ENCODE measurements at regions not wholly inside any gene's neighbourhood (a gene's known extent, or its start where the extent isn't known, plus 50 kb on each side); places are given as distances from the start of the nearest gene placed in this dataset.

GRCh38 chr7:85474234-85474633 is 287.4 kb upstream of the SEMA3D start:
- Histone ChIP-seq H3K36me3 (replicated peaks) (no peaks in the 10 kb centered on the region), H3K27me3 (replicated peaks) (no peaks in the 10 kb centered on the region), H3K4me3 (ENCODE audit: low read depth, low read length) (no peak overlapping the region), H3K27ac (no peak overlapping the region)
- TF ChIP-seq, protein P1, sequence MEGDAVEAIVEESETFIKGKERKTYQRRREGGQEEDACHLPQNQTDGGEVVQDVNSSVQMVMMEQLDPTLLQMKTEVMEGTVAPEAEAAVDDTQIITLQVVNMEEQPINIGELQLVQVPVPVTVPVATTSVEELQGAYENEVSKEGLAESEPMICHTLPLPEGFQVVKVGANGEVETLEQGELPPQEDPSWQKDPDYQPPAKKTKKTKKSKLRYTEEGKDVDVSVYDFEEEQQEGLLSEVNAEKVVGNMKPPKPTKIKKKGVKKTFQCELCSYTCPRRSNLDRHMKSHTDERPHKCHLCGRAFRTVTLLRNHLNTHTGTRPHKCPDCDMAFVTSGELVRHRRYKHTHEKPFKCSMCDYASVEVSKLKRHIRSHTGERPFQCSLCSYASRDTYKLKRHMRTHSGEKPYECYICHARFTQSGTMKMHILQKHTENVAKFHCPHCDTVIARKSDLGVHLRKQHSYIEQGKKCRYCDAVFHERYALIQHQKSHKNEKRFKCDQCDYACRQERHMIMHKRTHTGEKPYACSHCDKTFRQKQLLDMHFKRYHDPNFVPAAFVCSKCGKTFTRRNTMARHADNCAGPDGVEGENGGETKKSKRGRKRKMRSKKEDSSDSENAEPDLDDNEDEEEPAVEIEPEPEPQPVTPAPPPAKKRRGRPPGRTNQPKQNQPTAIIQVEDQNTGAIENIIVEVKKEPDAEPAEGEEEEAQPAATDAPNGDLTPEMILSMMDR (IDR thresholded peaks at IDR 0.05; ENCODE audit: low read depth, low read length, missing control alignments) = no peak
- DNase-seq = peak; percentile 33
- in situ Hi-C loops (cut with HindIII; ENCODE audit: low pct_ligation_motif_present, low sequenced_read_pairs) = no loop called here

GRCh38 chr7:85471740-85472139 is 284.9 kb upstream of the SEMA3D start:
- H3K4me3 ChIP-seq (ENCODE audit: low read depth, low read length) = no peak overlapping the region
- TF ChIP-seq, protein P1 (IDR thresholded peaks at IDR 0.05; ENCODE audit: low read depth, low read length, missing control alignments) = no peak
- peak; percentile 43 for DNase-seq

GRCh38 chr7:85471307-85471706 is 284.5 kb upstream of the SEMA3D start:
- Histone ChIP-seq H3K27ac (no peak overlapping the region), H3K36me3 (replicated peaks) (no peaks in the 10 kb centered on the region), H3K4me3 (ENCODE audit: low read depth, low read length) (no peak overlapping the region), H3K27me3 (replicated peaks) (no peaks in the 10 kb centered on the region)
- TF ChIP-seq, protein P1 (IDR thresholded peaks at IDR 0.05; ENCODE audit: low read depth, low read length, missing control alignments) = no peak
- in situ Hi-C loops (cut with HindIII; ENCODE audit: low pct_ligation_motif_present, low sequenced_read_pairs) = no loop called here
- no peak for DNase-seq

More at GRCh38 chr7:85471740-85472139, 284.9 kb upstream of the SEMA3D start:
- Histone ChIP-seq H3K36me3 (replicated peaks) (no peaks in the 10 kb centered on the region), H3K27ac (no peak overlapping the region), H3K27me3 (replicated peaks) (no peaks in the 10 kb centered on the region)
- in situ Hi-C loops (cut with HindIII; ENCODE audit: low pct_ligation_motif_present, low sequenced_read_pairs) = no loop called here

DNA sequence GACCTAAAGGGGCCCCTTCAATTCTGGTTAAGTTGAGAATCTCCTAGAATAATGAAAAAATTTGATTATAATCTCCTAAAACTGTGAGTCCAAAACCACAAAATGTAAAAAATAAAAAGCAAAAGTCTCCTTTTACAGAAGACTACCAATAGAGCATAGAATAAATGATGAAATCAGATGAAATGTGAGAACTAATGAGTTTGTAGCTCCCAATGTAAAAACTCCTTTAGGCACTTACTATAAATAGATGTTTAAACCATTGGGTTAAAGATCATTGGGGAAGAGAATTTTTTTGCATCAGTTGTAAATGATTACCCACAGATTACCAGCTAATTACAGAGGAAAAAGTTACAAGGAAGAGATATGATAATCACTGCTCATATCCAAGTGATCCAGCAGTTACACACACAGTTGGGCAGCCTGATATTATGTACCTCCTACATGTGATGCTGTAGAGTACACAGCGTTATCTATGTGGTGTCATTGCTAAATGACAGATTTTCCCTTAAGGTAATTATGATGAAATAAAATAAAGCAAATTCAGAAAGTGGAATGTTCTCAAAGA is 282.7 kb upstream of the SEMA3D start:
- TF ChIP-seq, protein P1 (IDR thresholded peaks at IDR 0.05; ENCODE audit: low read depth, low read length, missing control alignments) = no peak
- no peak for DNase-seq
- H3K4me3 ChIP-seq (ENCODE audit: low read depth, low read length) = no peak overlapping the region
- H3K27me3 ChIP-seq (replicated peaks) = no peaks in the 10 kb centered on the region
- in situ Hi-C loops (cut with HindIII; ENCODE audit: low pct_ligation_motif_present, low sequenced_read_pairs) = no loop called here
- H3K36me3 ChIP-seq (replicated peaks) = no peaks in the 10 kb centered on the region
- H3K27ac ChIP-seq = no peak overlapping the region

GRCh38 chr7:85464042-85464651 is 277.3 kb upstream of the SEMA3D start:
- TF ChIP-seq, protein P1 (IDR thresholded peaks at IDR 0.05; ENCODE audit: low read depth, low read length, missing control alignments) = no peak
- DNase-seq = no peak

GRCh38 chr7:85462671-85463070 is 275.8 kb upstream of the SEMA3D start:
- in situ Hi-C loops (cut with HindIII; ENCODE audit: low pct_ligation_motif_present, low sequenced_read_pairs) = no loop called here
- TF ChIP-seq, protein P1 (IDR thresholded peaks at IDR 0.05; ENCODE audit: low read depth, low read length, missing control alignments) = no peak
- no peak overlapping the region for H3K4me3 ChIP-seq (ENCODE audit: low read depth, low read length)
- no peak overlapping the region for H3K27ac ChIP-seq
- no peak for DNase-seq
- H3K36me3 ChIP-seq (replicated peaks) = no peaks in the 10 kb centered on the region
- H3K27me3 ChIP-seq (replicated peaks) = no peaks in the 10 kb centered on the region

More at GRCh38 chr7:85464042-85464651, 277.3 kb upstream of the SEMA3D start:
- in situ Hi-C loops (cut with HindIII; ENCODE audit: low pct_ligation_motif_present, low sequenced_read_pairs) = no loop called here
- H3K36me3 ChIP-seq (replicated peaks) = no peaks in the 10 kb centered on the region
- H3K4me3 ChIP-seq (ENCODE audit: low read depth, low read length) = no peak overlapping the region
- H3K27ac ChIP-seq = no peak overlapping the region
- no peaks in the 10 kb centered on the region for H3K27me3 ChIP-seq (replicated peaks)
